ENCODE measurements at regions not wholly inside any gene's neighbourhood (a gene's known extent, or its start where the extent isn't known, plus 50 kb on each side); places are given as distances from the start of the nearest gene placed in this dataset.

DNA sequence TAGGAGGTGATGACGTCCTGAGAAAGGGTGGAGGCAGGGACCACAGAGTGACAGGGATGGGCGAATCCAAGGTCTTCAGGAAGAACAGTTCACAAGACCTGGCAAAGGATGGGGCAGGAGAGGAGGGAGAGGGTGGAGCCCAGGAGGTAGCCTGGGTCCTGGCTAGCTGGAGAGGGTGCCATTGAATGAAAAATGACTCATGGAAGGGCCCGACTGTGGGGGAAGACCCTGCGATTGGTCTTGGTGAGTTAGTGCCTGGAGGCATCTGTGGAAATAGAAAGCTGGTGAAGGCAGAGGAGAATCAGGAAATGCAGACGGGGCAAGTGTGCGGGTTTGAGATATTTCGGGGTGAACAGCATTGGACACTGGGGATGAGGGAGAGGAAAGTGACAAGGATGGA is 60.3 kb upstream of the SLC45A1 start:
- TF ChIP-seq, protein P1, sequence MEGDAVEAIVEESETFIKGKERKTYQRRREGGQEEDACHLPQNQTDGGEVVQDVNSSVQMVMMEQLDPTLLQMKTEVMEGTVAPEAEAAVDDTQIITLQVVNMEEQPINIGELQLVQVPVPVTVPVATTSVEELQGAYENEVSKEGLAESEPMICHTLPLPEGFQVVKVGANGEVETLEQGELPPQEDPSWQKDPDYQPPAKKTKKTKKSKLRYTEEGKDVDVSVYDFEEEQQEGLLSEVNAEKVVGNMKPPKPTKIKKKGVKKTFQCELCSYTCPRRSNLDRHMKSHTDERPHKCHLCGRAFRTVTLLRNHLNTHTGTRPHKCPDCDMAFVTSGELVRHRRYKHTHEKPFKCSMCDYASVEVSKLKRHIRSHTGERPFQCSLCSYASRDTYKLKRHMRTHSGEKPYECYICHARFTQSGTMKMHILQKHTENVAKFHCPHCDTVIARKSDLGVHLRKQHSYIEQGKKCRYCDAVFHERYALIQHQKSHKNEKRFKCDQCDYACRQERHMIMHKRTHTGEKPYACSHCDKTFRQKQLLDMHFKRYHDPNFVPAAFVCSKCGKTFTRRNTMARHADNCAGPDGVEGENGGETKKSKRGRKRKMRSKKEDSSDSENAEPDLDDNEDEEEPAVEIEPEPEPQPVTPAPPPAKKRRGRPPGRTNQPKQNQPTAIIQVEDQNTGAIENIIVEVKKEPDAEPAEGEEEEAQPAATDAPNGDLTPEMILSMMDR (IDR thresholded peaks at IDR 0.05; ENCODE audit: insufficient read depth, low read length, poor library complexity, severe bottlenecking), result no peak
- no peak for TF ChIP-seq EZH2phosphoT487 (conservative IDR thresholded peaks at IDR 0.05; ENCODE audit: low read length)
